OCI-LY7 (cell line): ENCODE measurements at regions not wholly inside any gene's neighbourhood (a gene's known extent, or its start where the extent isn't known, plus 50 kb on each side); places are given as distances from the start of the nearest gene placed in this dataset.

ENCODE experiments used
- BruUV-seq: library from RNA; stranded (reverse); fragments of 400-500 nt; replicated peaks from 2 replicates; lab custom pipeline; 2021; lab: Mats Ljungman, UMichigan
- CTCF ChIA-PET: fragments of 300-600 bp; sonication (Branson Sonifier 250); formaldehyde crosslinking; loops from one replicate; lab custom pipeline; 2022; ENCODE audit warnings: antibody characterized with exemption; ENCODE audit not compliant: unreplicated experiment; lab: Charles Lee
- POLR2A ChIA-PET: fragments of 300-600 bp; sonication (Branson Sonifier 250); formaldehyde crosslinking; loops from one replicate; lab custom pipeline; 2022; ENCODE audit warnings: antibody characterized with exemption; lab: Charles Lee
- DNase-seq: peaks from one replicate; pipeline ENCODE4 v3.0.0-alpha.2; 2015; ENCODE audit warnings: low spot score
- H2AFZ ChIP-seq: fragments of 200-600 bp; sonication (generic), shearing (Covaris generic); 2 replicates; pipeline ENCODE4 v1.6.1; 2014; ENCODE audit warnings: mild to moderate bottlenecking, antibody characterized with exemption, low read length, moderate library complexity
- H3K27ac ChIP-seq: fragments of 200-600 bp; sonication (generic); 2 replicates; pipeline ENCODE4 v1.5.1; 2014; ENCODE audit warnings: mixed run types, low read depth, mild to moderate bottlenecking, moderate library complexity, low read length, inconsistent platforms; ENCODE audit not compliant: poor library complexity, severe bottlenecking
- H3K36me3 ChIP-seq: fragments of 200-600 bp; sonication (generic); 2 replicates; pipeline ENCODE4 v1.6.1; 2014; ENCODE audit warnings: mild to moderate bottlenecking, antibody characterized with exemption, low read length, moderate library complexity, mixed read lengths; ENCODE audit not compliant: insufficient read depth
- H3K4me1 ChIP-seq: fragments of 200-600 bp; sonication (generic); 2 replicates; pipeline ENCODE4 v1.5.1; 2014; ENCODE audit warnings: mild to moderate bottlenecking, low read length; ENCODE audit not compliant: insufficient read depth, poor library complexity, severe bottlenecking
- H3K4me2 ChIP-seq: fragments of 200-600 bp; sonication (generic); 2 replicates; pipeline ENCODE4 v1.6.1; 2014; ENCODE audit warnings: mild to moderate bottlenecking, low read length
- H3K4me3 ChIP-seq: fragments of 200-600 bp; sonication (generic); 2 replicates; pipeline ENCODE4 v1.5.1; 2014; ENCODE audit warnings: mild to moderate bottlenecking, low read depth, low read length; ENCODE audit not compliant: poor library complexity, severe bottlenecking
- H3K79me2 ChIP-seq: fragments of 200-600 bp; sonication (generic); 2 replicates; pipeline ENCODE4 v1.6.1; 2016; ENCODE audit warnings: low read depth, mild to moderate bottlenecking, low read length, moderate library complexity, mixed read lengths; ENCODE audit not compliant: insufficient read depth
- H3K9me2 ChIP-seq: fragments of 200-600 bp; sonication (generic); 2 replicates; pipeline ENCODE4 v1.6.1; 2016; ENCODE audit warnings: mild to moderate bottlenecking, low read length, mixed read lengths; ENCODE audit not compliant: insufficient read depth
- H3K9me3 ChIP-seq: fragments of 200-600 bp; sonication (generic); 2 replicates; pipeline ENCODE4 v1.6.1; 2014; ENCODE audit warnings: mild to moderate bottlenecking, mixed run types, low read length, mixed read lengths
- H4K20me1 ChIP-seq: fragments of 200-600 bp; sonication (generic); 2 replicates; pipeline ENCODE4 v1.6.1; 2014; ENCODE audit warnings: mild to moderate bottlenecking, antibody characterized with exemption, low read length, moderate library complexity, mixed read lengths; ENCODE audit not compliant: insufficient read depth
- CTCF ChIP-seq: fragments of 200-600 bp; sonication (generic); conservative IDR thresholded peaks from 2 replicates; pipeline ENCODE4 v1.5.1; 2014; ENCODE audit warnings: mild to moderate bottlenecking, antibody characterized with exemption, low read length, moderate library complexity, mixed read lengths
- EZH2phosphoT487 ChIP-seq: fragments of 200-600 bp; sonication (generic); IDR thresholded peaks from 2 replicates; pipeline ENCODE4 v1.6.1; 2018; ENCODE audit warnings: low read depth, borderline replicate concordance, mild to moderate bottlenecking, mixed run types, antibody characterized with exemption, low read length, moderate library complexity, mixed read lengths
- intact Hi-C: fragments of 100-400 bp; cut with micrococcal nuclease; formaldehyde crosslinking; loops from one replicate; pipeline ENCODE4 v1.10.0; 2022; ENCODE audit not compliant: unreplicated experiment

GRCh38 chr5:135151256-135151655, 117.2 kb upstream of the PITX1 start:
- Histone ChIP-seq H3K27ac (no peak overlapping the region), H3K4me2 (no peak overlapping the region), H3K9me2 (no peaks in the 10 kb centered on the region), H2AFZ (no peak overlapping the region), H3K9me3 (no peaks in the 10 kb centered on the region), H3K36me3 (peaks cover 3% of the 10 kb centered on the region; the same call in 1 of the 2 replicates), H3K79me2 (no peaks in the 10 kb centered on the region), H3K4me1 (no peaks in the 10 kb centered on the region), H3K4me3 (no peak overlapping the region), H4K20me1 (no peaks in the 10 kb centered on the region)
- intact Hi-C loops: no loop called here
- no peak for DNase-seq
- CTCF ChIA-PET: no interaction called here
- no TSS peak for BruUV-seq
- POLR2A ChIA-PET: no interaction called here
- TF ChIP-seq CTCF (no peak), EZH2phosphoT487 (no peak)

GRCh38 chr5:135150767-135151166, 116.7 kb upstream of the PITX1 start:
- H3K4me3 ChIP-seq: no peak overlapping the region
- ChIA-PET POLR2A (no interaction called here), CTCF (no interaction called here)
- no peaks in the 10 kb centered on the region for H3K4me1 ChIP-seq
- no peaks in the 10 kb centered on the region for H4K20me1 ChIP-seq
- no peak overlapping the region for H3K4me2 ChIP-seq
- no TSS peak for BruUV-seq
- intact Hi-C loops: no loop called here
- peaks cover 3% of the 10 kb centered on the region; the same call in 1 of the 2 replicates for H3K36me3 ChIP-seq
- no peak overlapping the region for H3K27ac ChIP-seq
- DNase-seq: no peak
- TF ChIP-seq EZH2phosphoT487: no peak
- no peak for TF ChIP-seq CTCF
- no peak overlapping the region for H2AFZ ChIP-seq
- no peaks in the 10 kb centered on the region for H3K9me3 ChIP-seq
- H3K9me2 ChIP-seq: no peaks in the 10 kb centered on the region
- H3K79me2 ChIP-seq: no peaks in the 10 kb centered on the region

GRCh38 chr5:135149956-135150723, 116.1 kb upstream of the PITX1 start:
- H3K4me2 ChIP-seq: no peak overlapping the region
- H3K4me1 ChIP-seq: no peaks in the 10 kb centered on the region
- H3K4me3 ChIP-seq: no peak overlapping the region
- H3K79me2 ChIP-seq: no peaks in the 10 kb centered on the region
- POLR2A ChIA-PET: no interaction called here
- no peaks in the 10 kb centered on the region for H4K20me1 ChIP-seq
- no peak for DNase-seq
- intact Hi-C loops: no loop called here
- no peaks in the 10 kb centered on the region for H3K9me3 ChIP-seq
- H2AFZ ChIP-seq: no peak overlapping the region
- no TSS peak for BruUV-seq
- H3K36me3 ChIP-seq: peaks cover 3% of the 10 kb centered on the region; the same call in 1 of the 2 replicates
- TF ChIP-seq EZH2phosphoT487: no peak
- no peak for TF ChIP-seq CTCF
- H3K27ac ChIP-seq: no peak overlapping the region
- H3K9me2 ChIP-seq: no peaks in the 10 kb centered on the region
- CTCF ChIA-PET: no interaction called here
